MM.1S (cell line): ENCODE measurements at regions not wholly inside any gene's neighbourhood (a gene's known extent, or its start where the extent isn't known, plus 50 kb on each side); places are given as distances from the start of the nearest gene placed in this dataset.

ENCODE experiments used
- DNase-seq: peaks from one replicate; pipeline ENCODE4 v3.0.0-alpha.2; 2015
- H2AFZ ChIP-seq: fragments of 300-600 bp; sonication (generic); 2 replicates; pipeline ENCODE4 v1.6.0; 2016; ENCODE audit warnings: antibody characterized with exemption, low read length
- H3F3A ChIP-seq: fragments of 300-600 bp; sonication (generic); 2 replicates; pipeline ENCODE4 v1.6.1; 2016; ENCODE audit warnings: mild to moderate bottlenecking, antibody characterized with exemption, low read length, moderate library complexity, mixed read lengths; ENCODE audit not compliant: insufficient read depth
- H3K27ac ChIP-seq: fragments of 300-600 bp; sonication (generic); 2 replicates; pipeline ENCODE4 v1.5.1; 2016; ENCODE audit warnings: mild to moderate bottlenecking, low read length
- H3K27me3 ChIP-seq: fragments of 300-600 bp; sonication (generic); replicated peaks from 2 replicates; pipeline ENCODE4 v1.6.0; 2016; ENCODE audit warnings: low read length; ENCODE audit not compliant: insufficient read depth
- H3K36me3 ChIP-seq: fragments of 300-600 bp; sonication (generic); replicated peaks from 2 replicates; pipeline ENCODE4 v1.6.1; 2016; ENCODE audit warnings: mild to moderate bottlenecking, low read length, mixed read lengths; ENCODE audit not compliant: insufficient read depth
- H3K4me1 ChIP-seq: fragments of 300-600 bp; sonication (generic); 2 replicates; pipeline ENCODE4 v1.6.1; 2016; ENCODE audit warnings: low read length, mixed read lengths
- H3K4me2 ChIP-seq: fragments of 300-600 bp; sonication (generic); 2 replicates; pipeline ENCODE4 v1.6.0; 2016; ENCODE audit warnings: low read depth, low read length
- H3K4me3 ChIP-seq: fragments of 300-600 bp; sonication (generic); 2 replicates; pipeline ENCODE4 v1.5.1; 2016; ENCODE audit warnings: low read length, mixed read lengths
- H3K79me2 ChIP-seq: fragments of 300-600 bp; sonication (generic); 2 replicates; pipeline ENCODE4 v1.6.1; 2016; ENCODE audit warnings: mixed run types, low read length, mixed read lengths
- H3K9ac ChIP-seq: fragments of 300-600 bp; sonication (generic); 2 replicates; pipeline ENCODE4 v1.6.1; 2016; ENCODE audit warnings: low read length, mixed read lengths
- H3K9me2 ChIP-seq: fragments of 300-600 bp; sonication (generic); replicated peaks from 2 replicates; pipeline ENCODE4 v1.6.1; 2016; ENCODE audit warnings: mild to moderate bottlenecking, low read length, mixed read lengths; ENCODE audit not compliant: insufficient read depth
- H3K9me3 ChIP-seq: fragments of 300-600 bp; sonication (generic); replicated peaks from 2 replicates; pipeline ENCODE4 v1.6.1; 2016; ENCODE audit warnings: mild to moderate bottlenecking, low read length, mixed read lengths; ENCODE audit not compliant: insufficient read depth
- H4K20me1 ChIP-seq: fragments of 300-600 bp; sonication (generic); 2 replicates; pipeline ENCODE4 v1.6.1; 2016; ENCODE audit warnings: mild to moderate bottlenecking, low read length, moderate library complexity, mixed read lengths; ENCODE audit not compliant: insufficient read depth
- EZH2 ChIP-seq: fragments of 300-600 bp; sonication (generic); optimal IDR thresholded peaks from 2 replicates; pipeline ENCODE3; 2017; ENCODE audit warnings: low read depth, mild to moderate bottlenecking, antibody characterized with exemption, low read length, mixed read lengths
- EZH2phosphoT487 ChIP-seq: fragments of 300-600 bp; sonication (generic); IDR thresholded peaks from 2 replicates; pipeline ENCODE4 v1.6.1; 2018; ENCODE audit warnings: antibody characterized with exemption, low read length
- TF ChIP-seq, protein P1 (sequence below): fragments of 300-600 bp; sonication (generic); IDR thresholded peaks from 2 replicates; pipeline ENCODE4 v1.5.1; 2016; ENCODE audit warnings: antibody characterized with exemption, low read length, mixed read lengths

DNA sequence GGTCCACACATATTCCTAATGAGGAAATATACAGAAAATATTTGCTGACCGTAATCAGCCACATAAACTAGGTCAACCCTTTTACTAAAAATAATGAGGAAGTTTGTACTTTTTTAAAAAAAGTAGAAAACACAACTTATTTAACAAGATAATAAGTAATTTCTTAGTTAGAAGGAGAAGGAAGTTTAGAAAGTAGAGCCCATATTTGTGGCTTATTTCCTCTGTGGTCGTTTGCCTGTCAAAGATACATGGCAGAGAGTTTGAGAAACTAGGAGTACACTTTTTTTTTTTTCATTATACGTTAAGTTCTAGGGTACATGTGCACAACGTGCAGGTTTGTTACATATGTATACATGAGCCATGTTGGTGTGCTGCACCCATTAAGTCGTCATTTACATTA lies 1205.2 kb upstream of the MIR17HG start:
- no peaks in the 10 kb centered on the region for H3K4me1 ChIP-seq
- no peak overlapping the region for H3K4me3 ChIP-seq
- H3K9me2 ChIP-seq, result no peaks in the 10 kb centered on the region
- H3K36me3 ChIP-seq, result no peaks in the 10 kb centered on the region
- no peaks in the 10 kb centered on the region for H3F3A ChIP-seq
- H4K20me1 ChIP-seq, result no peaks in the 10 kb centered on the region
- no peaks in the 10 kb centered on the region for H3K9me3 ChIP-seq
- no peak for DNase-seq
- H3K27me3 ChIP-seq, result no peaks in the 10 kb centered on the region
- H3K79me2 ChIP-seq, result no peaks in the 10 kb centered on the region
- H2AFZ ChIP-seq, result no peak overlapping the region
- H3K9ac ChIP-seq, result no peak overlapping the region
- no peak overlapping the region for H3K27ac ChIP-seq
- TF ChIP-seq EZH2phosphoT487 (no peak), EZH2 (no peak)
- TF ChIP-seq, protein P1, sequence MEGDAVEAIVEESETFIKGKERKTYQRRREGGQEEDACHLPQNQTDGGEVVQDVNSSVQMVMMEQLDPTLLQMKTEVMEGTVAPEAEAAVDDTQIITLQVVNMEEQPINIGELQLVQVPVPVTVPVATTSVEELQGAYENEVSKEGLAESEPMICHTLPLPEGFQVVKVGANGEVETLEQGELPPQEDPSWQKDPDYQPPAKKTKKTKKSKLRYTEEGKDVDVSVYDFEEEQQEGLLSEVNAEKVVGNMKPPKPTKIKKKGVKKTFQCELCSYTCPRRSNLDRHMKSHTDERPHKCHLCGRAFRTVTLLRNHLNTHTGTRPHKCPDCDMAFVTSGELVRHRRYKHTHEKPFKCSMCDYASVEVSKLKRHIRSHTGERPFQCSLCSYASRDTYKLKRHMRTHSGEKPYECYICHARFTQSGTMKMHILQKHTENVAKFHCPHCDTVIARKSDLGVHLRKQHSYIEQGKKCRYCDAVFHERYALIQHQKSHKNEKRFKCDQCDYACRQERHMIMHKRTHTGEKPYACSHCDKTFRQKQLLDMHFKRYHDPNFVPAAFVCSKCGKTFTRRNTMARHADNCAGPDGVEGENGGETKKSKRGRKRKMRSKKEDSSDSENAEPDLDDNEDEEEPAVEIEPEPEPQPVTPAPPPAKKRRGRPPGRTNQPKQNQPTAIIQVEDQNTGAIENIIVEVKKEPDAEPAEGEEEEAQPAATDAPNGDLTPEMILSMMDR, result no peak
- H3K4me2 ChIP-seq, result no peak overlapping the region

DNA sequence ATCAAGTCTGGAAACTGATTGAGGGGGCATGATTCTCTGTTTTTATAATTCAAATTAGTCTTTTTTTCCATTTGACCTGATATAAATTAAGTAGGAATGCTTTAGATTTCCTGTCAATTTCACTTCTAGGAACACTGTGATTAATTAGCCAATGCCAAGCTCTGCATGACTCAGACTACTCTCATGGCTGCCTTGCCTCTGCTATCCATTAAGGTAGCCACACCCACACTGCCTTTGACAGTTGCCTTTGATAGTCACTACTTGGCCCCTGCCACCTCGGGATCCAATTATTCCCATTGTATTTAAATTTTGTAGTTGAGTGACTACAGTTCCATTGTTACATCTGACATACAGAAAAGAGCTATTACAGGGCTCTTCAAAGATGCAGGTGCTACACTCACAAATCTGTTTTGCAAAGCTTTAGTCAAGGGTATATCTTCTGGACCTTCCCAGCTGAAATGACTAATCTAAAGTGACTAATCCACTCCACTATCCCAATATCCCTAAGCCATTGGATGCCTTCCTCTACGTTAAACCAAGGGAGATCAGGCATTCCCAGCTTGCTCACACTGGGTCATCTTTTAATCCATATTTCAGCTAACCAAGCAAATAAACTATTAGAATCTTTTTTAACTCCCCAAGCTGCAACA lies 1193.1 kb upstream of the MIR17HG start:
- H3F3A ChIP-seq, result no peaks in the 10 kb centered on the region
- no peaks in the 10 kb centered on the region for H3K36me3 ChIP-seq
- no peaks in the 10 kb centered on the region for H3K79me2 ChIP-seq
- no peak overlapping the region for H3K4me2 ChIP-seq
- no peak overlapping the region for H3K4me3 ChIP-seq
- no peak overlapping the region for H3K27ac ChIP-seq
- H4K20me1 ChIP-seq, result no peaks in the 10 kb centered on the region
- H3K9ac ChIP-seq, result no peak overlapping the region
- H2AFZ ChIP-seq, result no peak overlapping the region
- no peaks in the 10 kb centered on the region for H3K4me1 ChIP-seq
- DNase-seq, result no peak
- no peaks in the 10 kb centered on the region for H3K27me3 ChIP-seq
- H3K9me3 ChIP-seq, result no peaks in the 10 kb centered on the region
- TF ChIP-seq EZH2 (no peak), EZH2phosphoT487 (no peak)
- TF ChIP-seq, protein P1, result no peak
- no peaks in the 10 kb centered on the region for H3K9me2 ChIP-seq

DNA sequence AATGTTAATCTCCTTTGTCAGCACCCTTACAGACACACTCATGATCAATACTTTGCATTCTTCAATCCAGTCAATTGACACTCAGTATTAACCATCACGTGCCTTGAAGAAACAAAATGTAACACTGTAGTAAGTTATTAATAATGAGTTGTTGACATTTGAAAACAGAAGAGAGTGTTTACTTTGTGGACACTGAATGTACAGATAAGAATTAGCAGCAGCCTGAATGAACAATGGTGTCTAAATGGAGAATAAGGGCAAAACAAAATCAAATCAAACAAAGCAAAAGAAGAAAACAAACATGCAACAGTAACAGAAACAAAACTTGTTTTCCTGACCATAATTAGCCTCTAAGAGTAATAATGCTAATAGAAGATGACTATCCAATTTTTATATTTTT lies 1191.1 kb upstream of the MIR17HG start:
- no peaks in the 10 kb centered on the region for H3K9me2 ChIP-seq
- H3K4me1 ChIP-seq, result no peaks in the 10 kb centered on the region
- no peak overlapping the region for H2AFZ ChIP-seq
- H3K4me3 ChIP-seq, result no peak overlapping the region
- H3K4me2 ChIP-seq, result no peak overlapping the region
- no peaks in the 10 kb centered on the region for H4K20me1 ChIP-seq
- H3K27ac ChIP-seq, result no peak overlapping the region
- H3K79me2 ChIP-seq, result no peaks in the 10 kb centered on the region
- no peaks in the 10 kb centered on the region for H3K9me3 ChIP-seq
- H3K9ac ChIP-seq, result no peak overlapping the region
- no peaks in the 10 kb centered on the region for H3F3A ChIP-seq
- no peaks in the 10 kb centered on the region for H3K36me3 ChIP-seq
- no peaks in the 10 kb centered on the region for H3K27me3 ChIP-seq
- no peak for DNase-seq
- TF ChIP-seq EZH2 (no peak), EZH2phosphoT487 (no peak)
- TF ChIP-seq, protein P1, result no peak
